ENCODE measurements at regions not wholly inside any gene's neighbourhood (a gene's known extent, or its start where the extent isn't known, plus 50 kb on each side); places are given as distances from the start of the nearest gene placed in this dataset.

DNA sequence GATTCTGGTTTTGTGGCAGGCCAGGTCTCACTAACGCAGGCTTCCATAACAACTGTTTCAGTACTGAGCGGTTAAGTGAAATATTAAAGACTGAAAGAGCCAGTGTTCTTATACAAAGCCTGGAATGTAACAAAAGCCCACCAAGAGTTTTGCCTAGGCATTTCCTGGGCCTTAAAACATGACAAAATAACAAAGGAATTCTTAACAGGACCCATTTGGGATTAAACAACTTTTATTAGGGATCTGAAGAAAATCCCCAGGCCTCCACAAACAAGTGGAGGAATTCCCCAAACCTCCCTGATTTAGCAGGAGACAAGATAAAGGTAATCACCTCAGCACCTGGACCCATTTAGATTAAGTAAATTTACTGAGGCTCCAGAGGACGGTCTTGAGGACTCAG lies 799.7 kb upstream of the SPRY2 start (continued):
- TF ChIP-seq NFXL1 (IDR thresholded peaks at IDR 0.05; ENCODE audit: borderline replicate concordance) (no peak), FOS (IDR thresholded peaks at IDR 0.05; ENCODE audit: borderline replicate concordance, extremely low read depth, insufficient read length) (no peak), ATF7 (IDR thresholded peaks at IDR 0.05; ENCODE audit: low read depth) (no peak), IKZF2 (IDR thresholded peaks at IDR 0.05) (no peak), NR2F1 (conservative IDR thresholded peaks at IDR 0.05) (no peak)
- TF ChIP-seq, protein P1, sequence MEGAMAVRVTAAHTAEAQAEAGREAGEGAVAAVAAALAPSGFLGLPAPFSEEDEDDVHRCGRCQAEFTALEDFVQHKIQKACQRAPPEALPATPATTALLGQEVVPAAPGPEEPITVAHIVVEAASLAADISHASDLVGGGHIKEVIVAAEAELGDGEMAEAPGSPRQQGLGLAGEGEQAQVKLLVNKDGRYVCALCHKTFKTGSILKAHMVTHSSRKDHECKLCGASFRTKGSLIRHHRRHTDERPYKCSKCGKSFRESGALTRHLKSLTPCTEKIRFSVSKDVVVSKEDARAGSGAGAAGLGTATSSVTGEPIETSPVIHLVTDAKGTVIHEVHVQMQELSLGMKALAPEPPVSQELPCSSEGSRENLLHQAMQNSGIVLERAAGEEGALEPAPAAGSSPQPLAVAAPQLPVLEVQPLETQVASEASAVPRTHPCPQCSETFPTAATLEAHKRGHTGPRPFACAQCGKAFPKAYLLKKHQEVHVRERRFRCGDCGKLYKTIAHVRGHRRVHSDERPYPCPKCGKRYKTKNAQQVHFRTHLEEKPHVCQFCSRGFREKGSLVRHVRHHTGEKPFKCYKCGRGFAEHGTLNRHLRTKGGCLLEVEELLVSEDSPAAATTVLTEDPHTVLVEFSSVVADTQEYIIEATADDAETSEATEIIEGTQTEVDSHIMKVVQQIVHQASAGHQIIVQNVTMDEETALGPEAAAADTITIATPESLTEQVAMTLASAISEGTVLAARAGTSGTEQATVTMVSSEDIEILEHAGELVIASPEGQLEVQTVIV (IDR thresholded peaks at IDR 0.05; ENCODE audit: borderline replicate concordance, partially characterized antibody), result no peak

DNA sequence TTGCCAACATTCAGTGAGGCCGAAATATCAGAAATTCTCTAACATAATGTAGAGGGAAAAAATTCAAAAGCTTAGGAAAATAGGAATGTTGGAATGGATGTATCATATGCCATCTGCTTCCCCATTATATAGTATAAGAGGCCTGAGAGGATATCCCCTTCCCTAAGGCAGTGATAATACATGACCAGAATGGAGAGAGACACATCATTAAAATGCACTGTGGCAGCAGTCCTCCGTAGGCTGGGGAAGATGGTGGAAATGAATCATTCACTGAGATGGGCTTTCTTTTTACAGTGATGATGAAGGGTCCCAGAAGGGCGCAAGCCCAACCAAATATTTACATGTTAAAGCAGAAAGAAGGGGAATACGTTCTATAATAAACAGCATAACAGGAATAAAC lies 799.1 kb upstream of the SPRY2 start:
- Histone ChIP-seq H3K36me3 (ENCODE audit: control insufficient read depth in 2 of 2, insufficient read depth in 2 of 2, low read length in 1 of 2) (no peaks in the 10 kb centered on the region), H3K4me2 (ENCODE audit: control insufficient read depth, insufficient read depth) (no peak overlapping the region), H3K79me2 (ENCODE audit: control insufficient read depth, insufficient read depth, low read length) (no peaks in the 10 kb centered on the region), H3K4me1 (ENCODE audit: control insufficient read depth, insufficient read depth, low read length) (no peaks in the 10 kb centered on the region), H4K20me1 (ENCODE audit: control insufficient read depth, insufficient read depth) (no peaks in the 10 kb centered on the region), H3K9ac (ENCODE audit: control insufficient read depth, insufficient read depth, low read length) (no peak overlapping the region), H3K27me3 (replicated peaks in 1 of 2; ENCODE audit: control insufficient read depth in 2 of 2, insufficient read depth in 2 of 2, low read length in 1 of 2) (no peaks in the 10 kb centered on the region), H3K4me3 (no peak overlapping the region), H3K9me3 (replicated peaks; ENCODE audit: control insufficient read depth, insufficient read depth, low read length) (no peaks in the 10 kb centered on the region), H2AFZ (ENCODE audit: control insufficient read depth, low read depth, low read length) (no peak overlapping the region), H3K27ac (ENCODE audit: control insufficient read depth, insufficient read depth) (no peak overlapping the region)
- ChIA-PET CTCF (no interaction called here), POLR2A (no interaction called here), SMC1A (ENCODE audit: uncharacterized antibody, unreplicated experiment) (interaction anchor here (1.1 to 1.6 kb wide), 2 partner anchors 30 to 33 kb away, joined by 3 to 5 read pairs; no protein-coding TSS in a partner anchor), RAD21 (ENCODE audit: unreplicated experiment) (no interaction called here)
- DNase-seq (ENCODE audit: low read depth, low spot score), result no peak
- peak; percentile 44 for ATAC-seq
- WGBS (ENCODE audit: insufficient coverage, insufficient replicate concordance, low lambda C conversion rate, missing lambda C conversion rate), result 17% methylated on average over 4 of the region's 4 CpGs
- BruUV-seq (replicated peaks), result no TSS peak
- in situ Hi-C loops (cut with MboI) (no loop called here), intact Hi-C loops (cut with micrococcal nuclease; ENCODE audit: unreplicated experiment) (no loop called here)
- no peak for FAIRE-seq
- TF ChIP-seq CBX3 (IDR thresholded peaks at IDR 0.05; ENCODE audit: borderline replicate concordance, low read depth) (no peak), IKZF2 (IDR thresholded peaks at IDR 0.05) (no peak), NFIC (IDR thresholded peaks at IDR 0.05; ENCODE audit: low read depth, low read length) (no peak), FOS (IDR thresholded peaks at IDR 0.05; ENCODE audit: borderline replicate concordance, extremely low read depth, insufficient read length) (no peak), NBN (IDR thresholded peaks at IDR 0.05) (no peak), ETV6 (conservative IDR thresholded peaks at IDR 0.05 in 1 of 2, IDR thresholded peaks at IDR 0.05 in 1 of 2; ENCODE audit: borderline replicate concordance in 1 of 2, low read depth in 1 of 2) (no peak), RAD51 (IDR thresholded peaks at IDR 0.05) (no peak), ZZZ3 (IDR thresholded peaks at IDR 0.05; ENCODE audit: control insufficient read depth, insufficient read length, low read depth) (no peak), RAD21 (IDR thresholded peaks at IDR 0.05; ENCODE audit: insufficient read depth, low read depth, low read length) (no peak)
- TF ChIP-seq, protein P2, sequence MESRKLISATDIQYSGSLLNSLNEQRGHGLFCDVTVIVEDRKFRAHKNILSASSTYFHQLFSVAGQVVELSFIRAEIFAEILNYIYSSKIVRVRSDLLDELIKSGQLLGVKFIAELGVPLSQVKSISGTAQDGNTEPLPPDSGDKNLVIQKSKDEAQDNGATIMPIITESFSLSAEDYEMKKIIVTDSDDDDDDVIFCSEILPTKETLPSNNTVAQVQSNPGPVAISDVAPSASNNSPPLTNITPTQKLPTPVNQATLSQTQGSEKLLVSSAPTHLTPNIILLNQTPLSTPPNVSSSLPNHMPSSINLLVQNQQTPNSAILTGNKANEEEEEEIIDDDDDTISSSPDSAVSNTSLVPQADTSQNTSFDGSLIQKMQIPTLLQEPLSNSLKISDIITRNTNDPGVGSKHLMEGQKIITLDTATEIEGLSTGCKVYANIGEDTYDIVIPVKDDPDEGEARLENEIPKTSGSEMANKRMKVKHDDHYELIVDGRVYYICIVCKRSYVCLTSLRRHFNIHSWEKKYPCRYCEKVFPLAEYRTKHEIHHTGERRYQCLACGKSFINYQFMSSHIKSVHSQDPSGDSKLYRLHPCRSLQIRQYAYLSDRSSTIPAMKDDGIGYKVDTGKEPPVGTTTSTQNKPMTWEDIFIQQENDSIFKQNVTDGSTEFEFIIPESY (IDR thresholded peaks at IDR 0.05), result no peak
- TF ChIP-seq, protein P3, sequence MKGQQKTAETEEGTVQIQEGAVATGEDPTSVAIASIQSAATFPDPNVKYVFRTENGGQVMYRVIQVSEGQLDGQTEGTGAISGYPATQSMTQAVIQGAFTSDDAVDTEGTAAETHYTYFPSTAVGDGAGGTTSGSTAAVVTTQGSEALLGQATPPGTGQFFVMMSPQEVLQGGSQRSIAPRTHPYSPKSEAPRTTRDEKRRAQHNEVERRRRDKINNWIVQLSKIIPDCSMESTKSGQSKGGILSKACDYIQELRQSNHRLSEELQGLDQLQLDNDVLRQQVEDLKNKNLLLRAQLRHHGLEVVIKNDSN (IDR thresholded peaks at IDR 0.05; ENCODE audit: borderline replicate concordance, extremely low read length, insufficient read depth, low read depth, low read length), result no peak
- TF ChIP-seq, protein P4, sequence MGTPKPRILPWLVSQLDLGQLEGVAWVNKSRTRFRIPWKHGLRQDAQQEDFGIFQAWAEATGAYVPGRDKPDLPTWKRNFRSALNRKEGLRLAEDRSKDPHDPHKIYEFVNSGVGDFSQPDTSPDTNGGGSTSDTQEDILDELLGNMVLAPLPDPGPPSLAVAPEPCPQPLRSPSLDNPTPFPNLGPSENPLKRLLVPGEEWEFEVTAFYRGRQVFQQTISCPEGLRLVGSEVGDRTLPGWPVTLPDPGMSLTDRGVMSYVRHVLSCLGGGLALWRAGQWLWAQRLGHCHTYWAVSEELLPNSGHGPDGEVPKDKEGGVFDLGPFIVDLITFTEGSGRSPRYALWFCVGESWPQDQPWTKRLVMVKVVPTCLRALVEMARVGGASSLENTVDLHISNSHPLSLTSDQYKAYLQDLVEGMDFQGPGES (IDR thresholded peaks at IDR 0.05), result no peak

All from GM12878 (cell line).